ENCODE measurements at regions not wholly inside any gene's neighbourhood (a gene's known extent, or its start where the extent isn't known, plus 50 kb on each side); places are given as distances from the start of the nearest gene placed in this dataset.

DNA sequence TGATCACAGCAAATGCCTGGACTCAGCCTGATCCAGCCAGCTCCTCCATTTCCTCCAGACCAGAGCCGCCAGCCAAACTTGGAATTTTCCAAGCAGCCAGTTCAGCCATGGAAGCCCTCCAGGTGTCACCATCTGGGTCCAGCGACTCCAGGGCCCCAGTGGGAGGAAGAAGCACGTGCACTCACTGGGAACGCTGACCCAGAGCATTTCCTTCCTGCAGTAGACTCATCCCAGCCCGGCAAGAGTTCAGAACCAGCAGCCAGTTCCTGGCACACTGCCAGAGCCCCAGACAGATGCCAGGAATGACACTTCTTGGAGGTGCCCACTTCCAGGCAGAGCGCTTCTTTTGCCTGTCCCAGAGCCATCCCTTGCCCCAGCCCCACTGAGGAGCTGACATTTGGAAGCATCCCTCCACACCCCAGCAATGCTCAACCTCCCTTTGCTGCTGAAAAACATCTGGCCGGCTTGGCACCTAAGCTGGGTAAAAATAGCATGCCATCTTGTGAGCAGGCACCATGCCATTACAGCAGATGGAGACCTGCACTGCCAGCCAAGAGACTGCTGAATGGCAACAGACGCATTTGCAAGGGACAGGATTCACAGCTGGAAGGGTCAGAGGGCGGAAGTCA lies 460.3 kb upstream of the PROK2 start:
- no peak overlapping the region for H3K4me3 ChIP-seq (ENCODE audit: insufficient read depth, low read depth, low read length)
- DNase-seq (no peak), ATAC-seq (ENCODE audit: low read depth) (no peak)
- no peak overlapping the region for H4K8ac ChIP-seq (ENCODE audit: low read depth in 2 of 2, low read length in 2 of 2)
- in situ Hi-C loops (cut with MboI; ENCODE audit: low sequenced_read_pairs): no loop called here
- H2BK120ac ChIP-seq (ENCODE audit: low read depth, low read length): no peak overlapping the region
- H2BK15ac ChIP-seq (ENCODE audit: low read depth, low read length): no peak overlapping the region
- H3K56ac ChIP-seq (ENCODE audit: extremely low read depth, insufficient read depth, low read length): no peak overlapping the region
- no peaks in the 10 kb centered on the region for H3K79me1 ChIP-seq (ENCODE audit: low read depth in 1 of 2, low read length in 2 of 2)
- no peak overlapping the region for H3K4me2 ChIP-seq (ENCODE audit: low read depth, low read length)
- H4K91ac ChIP-seq (ENCODE audit: insufficient read depth, low read depth, low read length): no peak overlapping the region
- H3K27me3 ChIP-seq (ENCODE audit: control insufficient read depth, insufficient read depth, low read length): peaks cover 29% of the 10 kb centered on the region
- 41% methylated on average over 4 of the region's 9 CpGs; no CpG with 5 or more reads in 1 of the 2 experiments for WGBS, 2 experiments (ENCODE audit: extremely low coverage in 2 of 2, insufficient read length in 1 of 2)
- no peak overlapping the region for H3K14ac ChIP-seq (replicated peaks; ENCODE audit: low read depth, low read length)
- no peaks in the 10 kb centered on the region for H3K36me3 ChIP-seq (ENCODE audit: control insufficient read depth, insufficient read depth, low read length)
- no peak overlapping the region for H2AK9ac ChIP-seq (replicated peaks; ENCODE audit: low read depth, low read length, poor library complexity)
- no peak overlapping the region for H2BK5ac ChIP-seq (ENCODE audit: low read depth, low read length, poor library complexity, severe bottlenecking)
- H3K9me1 ChIP-seq (ENCODE audit: insufficient read depth, low read length): no peaks in the 10 kb centered on the region; the same call in 1 of the 2 replicates
- no peaks in the 10 kb centered on the region for H4K20me1 ChIP-seq (ENCODE audit: insufficient read depth, low read length)
- dilution Hi-C loops (cut with HindIII; ENCODE audit: low sequenced_read_pairs, unreplicated experiment): no loop called here
- no peak overlapping the region for H3K23ac ChIP-seq (ENCODE audit: low read depth, low read length)
- no peak overlapping the region for H3K18ac ChIP-seq (ENCODE audit: low read depth, low read length)
- no peak overlapping the region for H2AFZ ChIP-seq (replicated peaks; ENCODE audit: low read length, poor library complexity)
- no peak overlapping the region for H3K9ac ChIP-seq (ENCODE audit: low read depth, low read length)
- intact Hi-C loops (cut with micrococcal nuclease): no loop called here
- no peak overlapping the region for H3K4ac ChIP-seq (ENCODE audit: low read depth, low read length)
- ChIA-PET POLR2A (ENCODE audit: unreplicated experiment) (no interaction called here), CTCF (no interaction called here)
- no peaks in the 10 kb centered on the region for H3K9me3 ChIP-seq (ENCODE audit: control insufficient read depth, insufficient read depth, low read length)
- no peak overlapping the region for H2BK20ac ChIP-seq (ENCODE audit: low read depth, low read length)
- no peak overlapping the region for H3K27ac ChIP-seq (ENCODE audit: insufficient read depth, low read length)
- no peaks in the 10 kb centered on the region for H3K4me1 ChIP-seq (ENCODE audit: control insufficient read depth, insufficient read depth, low read length)
- BruUV-seq (replicated peaks): no TSS peak
- H2AK5ac ChIP-seq (ENCODE audit: low read depth, low read length): no peak overlapping the region
- H4K5ac ChIP-seq (ENCODE audit: low read depth, low read length): no peak overlapping the region
- TF ChIP-seq RFX5 (IDR thresholded peaks at IDR 0.05; ENCODE audit: low read depth, low read length): no peak
- TF ChIP-seq, protein P1, sequence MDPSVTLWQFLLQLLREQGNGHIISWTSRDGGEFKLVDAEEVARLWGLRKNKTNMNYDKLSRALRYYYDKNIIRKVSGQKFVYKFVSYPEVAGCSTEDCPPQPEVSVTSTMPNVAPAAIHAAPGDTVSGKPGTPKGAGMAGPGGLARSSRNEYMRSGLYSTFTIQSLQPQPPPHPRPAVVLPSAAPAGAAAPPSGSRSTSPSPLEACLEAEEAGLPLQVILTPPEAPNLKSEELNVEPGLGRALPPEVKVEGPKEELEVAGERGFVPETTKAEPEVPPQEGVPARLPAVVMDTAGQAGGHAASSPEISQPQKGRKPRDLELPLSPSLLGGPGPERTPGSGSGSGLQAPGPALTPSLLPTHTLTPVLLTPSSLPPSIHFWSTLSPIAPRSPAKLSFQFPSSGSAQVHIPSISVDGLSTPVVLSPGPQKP (IDR thresholded peaks at IDR 0.05; ENCODE audit: borderline replicate concordance, low read depth, low read length): no peak
- no peak for TF ChIP-seq CTCF (conservative IDR thresholded peaks at IDR 0.05; ENCODE audit: low read depth, low read length)
- no peak for TF ChIP-seq MAZ (IDR thresholded peaks at IDR 0.05; ENCODE audit: borderline replicate concordance, low read depth, low read length)
- no peak for TF ChIP-seq RAD21 (IDR thresholded peaks at IDR 0.05; ENCODE audit: low read length)
- TF ChIP-seq RCOR1 (IDR thresholded peaks at IDR 0.05; ENCODE audit: insufficient replicate concordance, low read length): no peak
- no peak for TF ChIP-seq BHLHE40 (IDR thresholded peaks at IDR 0.05; ENCODE audit: low read depth, low read length)
- TF ChIP-seq, protein P2, sequence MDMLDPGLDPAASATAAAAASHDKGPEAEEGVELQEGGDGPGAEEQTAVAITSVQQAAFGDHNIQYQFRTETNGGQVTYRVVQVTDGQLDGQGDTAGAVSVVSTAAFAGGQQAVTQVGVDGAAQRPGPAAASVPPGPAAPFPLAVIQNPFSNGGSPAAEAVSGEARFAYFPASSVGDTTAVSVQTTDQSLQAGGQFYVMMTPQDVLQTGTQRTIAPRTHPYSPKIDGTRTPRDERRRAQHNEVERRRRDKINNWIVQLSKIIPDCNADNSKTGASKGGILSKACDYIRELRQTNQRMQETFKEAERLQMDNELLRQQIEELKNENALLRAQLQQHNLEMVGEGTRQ (IDR thresholded peaks at IDR 0.05; ENCODE audit: low read depth, low read length): no peak
- no peak for TF ChIP-seq NFE2L2 (IDR thresholded peaks at IDR 0.05; ENCODE audit: low read depth, low read length)
- no peak for TF ChIP-seq FOS (IDR thresholded peaks at IDR 0.05; ENCODE audit: low read depth, low read length)
- no peak for TF ChIP-seq CEBPB (IDR thresholded peaks at IDR 0.05; ENCODE audit: low read depth, low read length)

Measured in IMR-90 (cell line).